ENCODE measurements at regions not wholly inside any gene's neighbourhood (a gene's known extent, or its start where the extent isn't known, plus 50 kb on each side); places are given as distances from the start of the nearest gene placed in this dataset.

DNA sequence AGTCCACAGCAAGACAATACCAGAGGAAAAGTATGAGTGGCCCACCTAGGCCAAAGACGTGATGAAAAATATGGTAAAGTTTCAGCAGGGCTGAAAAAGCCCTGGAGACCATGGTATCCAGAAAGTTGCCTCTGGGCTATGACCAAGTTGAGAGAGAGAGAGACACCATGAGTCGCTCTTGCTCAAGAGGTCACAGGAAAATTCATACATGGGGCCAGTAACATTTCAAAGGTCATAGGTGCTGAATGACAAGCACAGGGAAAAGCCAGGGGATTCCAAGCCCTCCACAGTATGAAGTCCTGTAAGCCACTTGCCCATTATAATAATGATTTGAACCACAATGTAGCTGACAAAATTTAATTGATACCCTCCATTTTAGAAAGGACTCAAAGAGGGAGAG is 657.7 kb upstream of the CITED2 start:
- no peak overlapping the region for H3K27ac ChIP-seq (ENCODE audit: low read depth, low read length)
- H3K9me2 ChIP-seq (replicated peaks; ENCODE audit: insufficient read depth, low read length) = no peaks in the 10 kb centered on the region
- H3K4me2 ChIP-seq (ENCODE audit: low read depth, low read length, poor library complexity, severe bottlenecking) = no peak overlapping the region
- H3F3A ChIP-seq (ENCODE audit: insufficient read depth) = no peaks in the 10 kb centered on the region
- H3K9me3 ChIP-seq (ENCODE audit: insufficient read depth, low read length) = no peaks in the 10 kb centered on the region
- no peaks in the 10 kb centered on the region for H4K20me1 ChIP-seq (ENCODE audit: low read depth, low read length)
- TF ChIP-seq, protein P1, sequence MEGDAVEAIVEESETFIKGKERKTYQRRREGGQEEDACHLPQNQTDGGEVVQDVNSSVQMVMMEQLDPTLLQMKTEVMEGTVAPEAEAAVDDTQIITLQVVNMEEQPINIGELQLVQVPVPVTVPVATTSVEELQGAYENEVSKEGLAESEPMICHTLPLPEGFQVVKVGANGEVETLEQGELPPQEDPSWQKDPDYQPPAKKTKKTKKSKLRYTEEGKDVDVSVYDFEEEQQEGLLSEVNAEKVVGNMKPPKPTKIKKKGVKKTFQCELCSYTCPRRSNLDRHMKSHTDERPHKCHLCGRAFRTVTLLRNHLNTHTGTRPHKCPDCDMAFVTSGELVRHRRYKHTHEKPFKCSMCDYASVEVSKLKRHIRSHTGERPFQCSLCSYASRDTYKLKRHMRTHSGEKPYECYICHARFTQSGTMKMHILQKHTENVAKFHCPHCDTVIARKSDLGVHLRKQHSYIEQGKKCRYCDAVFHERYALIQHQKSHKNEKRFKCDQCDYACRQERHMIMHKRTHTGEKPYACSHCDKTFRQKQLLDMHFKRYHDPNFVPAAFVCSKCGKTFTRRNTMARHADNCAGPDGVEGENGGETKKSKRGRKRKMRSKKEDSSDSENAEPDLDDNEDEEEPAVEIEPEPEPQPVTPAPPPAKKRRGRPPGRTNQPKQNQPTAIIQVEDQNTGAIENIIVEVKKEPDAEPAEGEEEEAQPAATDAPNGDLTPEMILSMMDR (IDR thresholded peaks at IDR 0.05; ENCODE audit: insufficient read depth, low read length, poor library complexity, severe bottlenecking) = no peak
- TF ChIP-seq EZH2phosphoT487 (conservative IDR thresholded peaks at IDR 0.05; ENCODE audit: low read length) = no peak
- no peaks in the 10 kb centered on the region for H3K79me2 ChIP-seq (ENCODE audit: insufficient read depth, low read length)
- no peak overlapping the region for H3K4me3 ChIP-seq (ENCODE audit: insufficient read depth, low read length, poor library complexity, severe bottlenecking)
- H3K27me3 ChIP-seq (ENCODE audit: low read length) = no peaks in the 10 kb centered on the region
- no peaks in the 10 kb centered on the region for H3K36me3 ChIP-seq (ENCODE audit: low read length)
- H2AFZ ChIP-seq (ENCODE audit: low read depth, low read length, severe bottlenecking) = no peak overlapping the region
- no peak overlapping the region for H3K9ac ChIP-seq (ENCODE audit: low read length)

- Histone ChIP-seq H3K9ac (ENCODE audit: low read length) (no peak overlapping the region), H3K4me3 (ENCODE audit: insufficient read depth, low read length, poor library complexity, severe bottlenecking) (no peak overlapping the region), H3K27ac (ENCODE audit: low read depth, low read length) (no peak overlapping the region), H3K36me3 (ENCODE audit: low read length) (no peaks in the 10 kb centered on the region), H3K9me3 (ENCODE audit: insufficient read depth, low read length) (no peaks in the 10 kb centered on the region), H3K4me2 (ENCODE audit: low read depth, low read length, poor library complexity, severe bottlenecking) (no peak overlapping the region), H3K27me3 (ENCODE audit: low read length) (no peaks in the 10 kb centered on the region), H3K79me2 (ENCODE audit: insufficient read depth, low read length) (no peaks in the 10 kb centered on the region), H3F3A (ENCODE audit: insufficient read depth) (no peaks in the 10 kb centered on the region), H4K20me1 (ENCODE audit: low read depth, low read length) (no peaks in the 10 kb centered on the region), H2AFZ (ENCODE audit: low read depth, low read length, severe bottlenecking) (no peak overlapping the region), H3K9me2 (replicated peaks; ENCODE audit: insufficient read depth, low read length) (no peaks in the 10 kb centered on the region)
- TF ChIP-seq EZH2phosphoT487 (conservative IDR thresholded peaks at IDR 0.05; ENCODE audit: low read length) = no peak
- TF ChIP-seq, protein P1 (IDR thresholded peaks at IDR 0.05; ENCODE audit: insufficient read depth, low read length, poor library complexity, severe bottlenecking) = no peak
Observed at GRCh38 chr6:140029551-140029950, 655.1 kb upstream of the CITED2 start.

GRCh38 chr6:140027219-140027618 is 652.8 kb upstream of the CITED2 start:
- H3K79me2 ChIP-seq (ENCODE audit: insufficient read depth, low read length) = no peaks in the 10 kb centered on the region
- no peak overlapping the region for H3K9ac ChIP-seq (ENCODE audit: low read length)
- no peak overlapping the region for H3K4me3 ChIP-seq (ENCODE audit: insufficient read depth, low read length, poor library complexity, severe bottlenecking)
- H3K27me3 ChIP-seq (ENCODE audit: low read length) = no peaks in the 10 kb centered on the region
- TF ChIP-seq, protein P1 (IDR thresholded peaks at IDR 0.05; ENCODE audit: insufficient read depth, low read length, poor library complexity, severe bottlenecking) = no peak
- no peak for TF ChIP-seq EZH2phosphoT487 (conservative IDR thresholded peaks at IDR 0.05; ENCODE audit: low read length)
- H4K20me1 ChIP-seq (ENCODE audit: low read depth, low read length) = no peaks in the 10 kb centered on the region
- H3K9me2 ChIP-seq (replicated peaks; ENCODE audit: insufficient read depth, low read length) = no peaks in the 10 kb centered on the region
- no peak overlapping the region for H2AFZ ChIP-seq (ENCODE audit: low read depth, low read length, severe bottlenecking)
- no peaks in the 10 kb centered on the region for H3K36me3 ChIP-seq (ENCODE audit: low read length)
- H3K27ac ChIP-seq (ENCODE audit: low read depth, low read length) = no peak overlapping the region
- H3F3A ChIP-seq (ENCODE audit: insufficient read depth) = no peaks in the 10 kb centered on the region
- no peaks in the 10 kb centered on the region for H3K9me3 ChIP-seq (ENCODE audit: insufficient read depth, low read length)
- H3K4me2 ChIP-seq (ENCODE audit: low read depth, low read length, poor library complexity, severe bottlenecking) = no peak overlapping the region
